SK-N-SH (cell line): ENCODE measurements at regions not wholly inside any gene's neighbourhood (a gene's known extent, or its start where the extent isn't known, plus 50 kb on each side); places are given as distances from the start of the nearest gene placed in this dataset.

ENCODE experiments used
- CTCF ChIA-PET: fragments of 300-600, 350-600 bp; formaldehyde crosslinking; extraction: SDS; loops from one replicate; lab custom pipeline; 2021; lab: Yijun Ruan, JAX
- POLR2A ChIA-PET: fragments of 350-600 bp; sonication (Branson Sonifier 250); formaldehyde crosslinking; extraction: SDS; loops from one replicate; lab custom pipeline; 2020; ENCODE audit warnings: antibody characterized with exemption, inconsistent platforms; lab: Yijun Ruan, JAX
- DNase-seq: peaks from one replicate; pipeline ENCODE4 v3.0.0; 2012
- H2AFZ ChIP-seq: fragments of 200-600 bp; sonication (generic); 2 replicates; pipeline ENCODE4 v1.8.1; 2016; ENCODE audit warnings: antibody characterized with exemption, mild to moderate bottlenecking, low read depth
- H3F3A ChIP-seq: fragments of 200-600 bp; sonication (generic); replicated peaks from 2 replicates; pipeline ENCODE3; 2016; ENCODE audit warnings: antibody characterized with exemption, mild to moderate bottlenecking; ENCODE audit not compliant: insufficient read depth
- H3K27ac ChIP-seq, 2 experiments: fragments of 200-500 bp in 1 of 2; fragments of 200-600 bp in 1 of 2; sonication (Bioruptor generic) in 1 of 2; sonication (generic), shearing (Covaris generic) in 1 of 2; 2 replicates each; pipeline versions ENCODE4 v1.5.1 to v1.6.1; 2014 to 2016; ENCODE audit warnings: low read depth in 2 of 2, inconsistent platforms in 1 of 2, low read length in 1 of 2, mild to moderate bottlenecking in 1 of 2, mixed read lengths in 1 of 2
- H3K27me3 ChIP-seq: fragments of 200-600 bp; sonication (generic), shearing (Covaris generic); 2 replicates; pipeline ENCODE4 v1.6.1; 2016; ENCODE audit warnings: mixed run types; ENCODE audit not compliant: insufficient read depth
- H3K36me3 ChIP-seq, 2 experiments: fragments of 200-500 bp in 1 of 2; fragments of 200-600 bp in 1 of 2; sonication (Bioruptor generic) in 1 of 2; sonication (generic) in 1 of 2; replicated peaks in 1 of 2; 2 replicates each; pipeline versions ENCODE3 to v1.5.1; 2014 to 2016; ENCODE audit warnings: low read length in 1 of 2, mild to moderate bottlenecking in 1 of 2; ENCODE audit not compliant: insufficient read depth in 2 of 2, control insufficient read depth in 1 of 2
- H3K4me1 ChIP-seq, 2 experiments: fragments of 200-500 bp in 1 of 2; fragments of 200-600 bp in 1 of 2; sonication (Bioruptor generic) in 1 of 2; sonication (generic), shearing (Covaris generic) in 1 of 2; 2 replicates each; pipeline versions ENCODE4 v1.5.1 to v1.6.1; 2014 to 2016; ENCODE audit warnings: low read depth in 1 of 2, low read length in 1 of 2, mixed run types in 1 of 2; ENCODE audit not compliant: insufficient read depth in 2 of 2, control insufficient read depth in 1 of 2
- H3K4me2 ChIP-seq: fragments of 200-600 bp; sonication (generic), shearing (Covaris generic); 2 replicates; pipeline ENCODE4 v1.6.1; 2017; ENCODE audit warnings: mixed run types
- H3K4me3 ChIP-seq, 2 experiments: fragments of 200-500 bp in 1 of 2; fragments of 200-600 bp in 1 of 2; sonication (Bioruptor generic) in 1 of 2; sonication (generic), shearing (Covaris generic) in 1 of 2; 2 replicates each; pipeline versions ENCODE4 v1.5.1 to v1.8.1; 2014 to 2016; ENCODE audit warnings: low read depth in 2 of 2, inconsistent platforms in 1 of 2, low read length in 1 of 2, mild to moderate bottlenecking in 1 of 2, mixed read lengths in 1 of 2, moderate library complexity in 1 of 2
- H3K79me2 ChIP-seq: fragments of 200-600 bp; sonication (generic); 2 replicates; pipeline ENCODE4 v1.8.1; 2017; ENCODE audit warnings: mild to moderate bottlenecking; ENCODE audit not compliant: insufficient read depth
- H3K9ac ChIP-seq: fragments of 200-600 bp; sonication (generic); 2 replicates; pipeline ENCODE4 v1.6.1; 2017; ENCODE audit warnings: mixed run types
- H3K9me2 ChIP-seq: fragments of 200-600 bp; sonication (generic); 2 replicates; pipeline ENCODE4 v1.6.1; 2017; ENCODE audit warnings: mixed run types
- H3K9me3 ChIP-seq: fragments of 200-600 bp; sonication (generic); 2 replicates; pipeline ENCODE4 v1.6.1; 2017; ENCODE audit warnings: mixed run types, mild to moderate bottlenecking, moderate library complexity
- H4K20me1 ChIP-seq: fragments of 200-600 bp; sonication (generic); 2 replicates; pipeline ENCODE4 v1.6.1; 2017; ENCODE audit warnings: mild to moderate bottlenecking, mixed run types; ENCODE audit not compliant: insufficient read depth
- CHD2 ChIP-seq: fragments of 150-350 bp; IDR thresholded peaks from 2 replicates; pipeline ENCODE4 v1.6.1; 2018; ENCODE audit warnings: low read length; ENCODE audit not compliant: partially characterized antibody
- ELF1 ChIP-seq: IDR thresholded peaks from 2 replicates; pipeline ENCODE4 v1.4.0; 2012
- EP300 ChIP-seq, 2 experiments: IDR thresholded peaks; 2 replicates each; pipeline versions ENCODE4 v1.4.0 to v1.6.1; 2012; ENCODE audit warnings: borderline replicate concordance in 1 of 2, low read depth in 1 of 2, low read length in 1 of 2
- FOSL2 ChIP-seq: IDR thresholded peaks from 2 replicates; pipeline ENCODE4 v1.4.0; 2012; ENCODE audit warnings: low read depth, mild to moderate bottlenecking, moderate library complexity, borderline replicate concordance
- FOXJ3 ChIP-seq: sonication (generic); formaldehyde crosslinking; IDR thresholded peaks from 2 replicates; pipeline ENCODE4 v1.5.1; 2020; ENCODE audit warnings: mild to moderate bottlenecking, missing genetic modification reagents
- MXI1 ChIP-seq: IDR thresholded peaks from 2 replicates; pipeline ENCODE4 v1.6.1; 2012; ENCODE audit warnings: mild to moderate bottlenecking, low read depth, low read length, improper control_type of control experiment
- PBX3 ChIP-seq: IDR thresholded peaks from 2 replicates; pipeline ENCODE4; 2012
- RAD21 ChIP-seq: IDR thresholded peaks from 2 replicates; pipeline ENCODE4 v1.6.1; 2012; ENCODE audit warnings: mild to moderate bottlenecking, low read length
- RFX5 ChIP-seq: IDR thresholded peaks from 2 replicates; pipeline ENCODE4 v1.6.1; 2012; ENCODE audit warnings: mild to moderate bottlenecking, improper control_type of control experiment, low read length
- RXRA ChIP-seq: IDR thresholded peaks from 2 replicates; pipeline ENCODE4 v1.4.0; 2012; ENCODE audit warnings: low read depth, mild to moderate bottlenecking, borderline replicate concordance
- SIN3A ChIP-seq: IDR thresholded peaks from 2 replicates; pipeline ENCODE4 v1.6.1; 2012; ENCODE audit warnings: low read depth, mild to moderate bottlenecking, low read length, moderate library complexity, borderline replicate concordance
- SMC3 ChIP-seq: IDR thresholded peaks from 2 replicates; pipeline ENCODE4 v1.6.1; 2012; ENCODE audit warnings: low read depth, low read length, improper control_type of control experiment
- TCF12 ChIP-seq: IDR thresholded peaks from 2 replicates; pipeline ENCODE4 v1.4.0; 2012
- TEAD4 ChIP-seq: IDR thresholded peaks from 2 replicates; pipeline ENCODE4 v1.4.0; 2012; ENCODE audit warnings: mild to moderate bottlenecking, borderline replicate concordance; ENCODE audit not compliant: insufficient read depth
- WGBS: methylation state at CpG from one replicate; pipeline ENCODE4 v1.1.6; 2017; ENCODE audit warnings: low lambda C conversion rate; 5-methylcytosine and 5-hydroxymethylcytosine counted together
- TF ChIP-seq, protein P1 (sequence below): fragments of 150-350 bp; IDR thresholded peaks from 2 replicates; pipeline ENCODE4 v1.6.1; 2017; ENCODE audit warnings: antibody characterized with exemption, low read length, low read depth, borderline replicate concordance
- TF ChIP-seq, protein P2 (sequence below): IDR thresholded peaks from 2 replicates; pipeline ENCODE4 v1.6.1; 2012; ENCODE audit warnings: mild to moderate bottlenecking, low read depth, low read length, moderate library complexity

- Histone ChIP-seq H3K79me2 (no peaks in the 10 kb centered on the region), H3K4me2 (no peak overlapping the region), H3K27ac (no peak overlapping the region), H3K9me2 (no peaks in the 10 kb centered on the region), H4K20me1 (no peaks in the 10 kb centered on the region), H3K9ac (no peak overlapping the region), H2AFZ (no peak overlapping the region), H3F3A (no peaks in the 10 kb centered on the region), H3K4me3 (no peak overlapping the region), H3K9me3 (no peaks in the 10 kb centered on the region), H3K27me3 (no peaks in the 10 kb centered on the region), H3K4me1 (peaks cover 0 to 14% of the 10 kb centered on the region in 2 experiments; a peak in 2 of 4 replicates), H3K36me3 (no peaks in the 10 kb centered on the region)
- 60% methylated on average over 3 of the region's 3 CpGs for WGBS
- no peak for TF ChIP-seq TCF12
- TF ChIP-seq ELF1 = no peak
- TF ChIP-seq RXRA = no peak
- no peak for TF ChIP-seq CHD2
- no peak for TF ChIP-seq TEAD4
- TF ChIP-seq EP300 (IDR thresholded peaks at IDR 0.05; ENCODE audit: borderline replicate concordance in 1 of 2, low read depth in 1 of 2, low read length in 1 of 2) = no peak
- TF ChIP-seq FOSL2 = no peak
- no peak for TF ChIP-seq PBX3
- no peak for TF ChIP-seq MXI1
- TF ChIP-seq RFX5 = no peak
- TF ChIP-seq RAD21 = no peak
- TF ChIP-seq SIN3A = no peak
- no peak for TF ChIP-seq FOXJ3 (CRISPR knock-in tag)
- TF ChIP-seq, protein P1, sequence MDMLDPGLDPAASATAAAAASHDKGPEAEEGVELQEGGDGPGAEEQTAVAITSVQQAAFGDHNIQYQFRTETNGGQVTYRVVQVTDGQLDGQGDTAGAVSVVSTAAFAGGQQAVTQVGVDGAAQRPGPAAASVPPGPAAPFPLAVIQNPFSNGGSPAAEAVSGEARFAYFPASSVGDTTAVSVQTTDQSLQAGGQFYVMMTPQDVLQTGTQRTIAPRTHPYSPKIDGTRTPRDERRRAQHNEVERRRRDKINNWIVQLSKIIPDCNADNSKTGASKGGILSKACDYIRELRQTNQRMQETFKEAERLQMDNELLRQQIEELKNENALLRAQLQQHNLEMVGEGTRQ = no peak
- TF ChIP-seq SMC3 = no peak
- ChIA-PET POLR2A (no interaction called here), CTCF (interaction anchor here (1.3 to 2.0 kb wide), 2 partner anchors 9 to 39 kb away, joined by 4 to 5 read pairs; no protein-coding TSS in a partner anchor)
- DNase-seq = no peak
Measured at GRCh38 chr3:139280027-139280671, 63.7 kb upstream of the MRPS22 start.

DNA sequence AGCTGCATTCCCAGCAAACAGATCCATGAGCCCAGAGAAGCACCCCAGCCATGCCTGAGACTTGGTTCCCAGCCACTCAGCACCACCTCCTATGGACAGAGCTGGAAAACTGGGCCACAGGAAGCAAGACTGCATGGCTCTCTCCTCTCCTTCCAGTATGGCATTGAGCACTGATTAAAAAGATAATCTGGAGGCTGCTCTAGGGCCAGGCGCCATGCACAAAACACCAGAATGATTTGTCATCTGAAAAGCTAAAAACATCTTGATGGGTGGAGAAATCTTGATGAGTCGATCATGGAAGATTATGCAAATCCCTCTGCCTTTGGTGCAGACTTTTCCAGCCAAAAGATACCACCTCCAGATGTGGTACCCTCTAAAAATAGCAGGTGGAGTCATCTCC lies 62.7 kb upstream of the MRPS22 start:
- H3K9me3 ChIP-seq = no peaks in the 10 kb centered on the region
- POLR2A ChIA-PET = no interaction called here
- TF ChIP-seq, protein P2, sequence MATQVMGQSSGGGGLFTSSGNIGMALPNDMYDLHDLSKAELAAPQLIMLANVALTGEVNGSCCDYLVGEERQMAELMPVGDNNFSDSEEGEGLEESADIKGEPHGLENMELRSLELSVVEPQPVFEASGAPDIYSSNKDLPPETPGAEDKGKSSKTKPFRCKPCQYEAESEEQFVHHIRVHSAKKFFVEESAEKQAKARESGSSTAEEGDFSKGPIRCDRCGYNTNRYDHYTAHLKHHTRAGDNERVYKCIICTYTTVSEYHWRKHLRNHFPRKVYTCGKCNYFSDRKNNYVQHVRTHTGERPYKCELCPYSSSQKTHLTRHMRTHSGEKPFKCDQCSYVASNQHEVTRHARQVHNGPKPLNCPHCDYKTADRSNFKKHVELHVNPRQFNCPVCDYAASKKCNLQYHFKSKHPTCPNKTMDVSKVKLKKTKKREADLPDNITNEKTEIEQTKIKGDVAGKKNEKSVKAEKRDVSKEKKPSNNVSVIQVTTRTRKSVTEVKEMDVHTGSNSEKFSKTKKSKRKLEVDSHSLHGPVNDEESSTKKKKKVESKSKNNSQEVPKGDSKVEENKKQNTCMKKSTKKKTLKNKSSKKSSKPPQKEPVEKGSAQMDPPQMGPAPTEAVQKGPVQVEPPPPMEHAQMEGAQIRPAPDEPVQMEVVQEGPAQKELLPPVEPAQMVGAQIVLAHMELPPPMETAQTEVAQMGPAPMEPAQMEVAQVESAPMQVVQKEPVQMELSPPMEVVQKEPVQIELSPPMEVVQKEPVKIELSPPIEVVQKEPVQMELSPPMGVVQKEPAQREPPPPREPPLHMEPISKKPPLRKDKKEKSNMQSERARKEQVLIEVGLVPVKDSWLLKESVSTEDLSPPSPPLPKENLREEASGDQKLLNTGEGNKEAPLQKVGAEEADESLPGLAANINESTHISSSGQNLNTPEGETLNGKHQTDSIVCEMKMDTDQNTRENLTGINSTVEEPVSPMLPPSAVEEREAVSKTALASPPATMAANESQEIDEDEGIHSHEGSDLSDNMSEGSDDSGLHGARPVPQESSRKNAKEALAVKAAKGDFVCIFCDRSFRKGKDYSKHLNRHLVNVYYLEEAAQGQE = peak; percentile 90
- no peak for TF ChIP-seq SMC3
- no peaks in the 10 kb centered on the region for H4K20me1 ChIP-seq
- no peak overlapping the region; a peak in 1 of 4 replicates for H3K27ac ChIP-seq
- H3K27me3 ChIP-seq = no peaks in the 10 kb centered on the region
- H3K9ac ChIP-seq = no peak overlapping the region
- CTCF ChIA-PET = interaction anchor here (0.8 to 2.0 kb wide), 2 partner anchors 10 to 169 kb away, joined by 3 to 4 read pairs; no protein-coding TSS in a partner anchor
- no peaks in the 10 kb centered on the region for H3K36me3 ChIP-seq
- H3K4me2 ChIP-seq = 0 out of 2 replicates have a peak overlapping the region, but pooled peaks have one; percentile 8
- no peaks in the 10 kb centered on the region for H3K79me2 ChIP-seq
- H3K9me2 ChIP-seq = no peaks in the 10 kb centered on the region
- no peak for DNase-seq
- no peaks in the 10 kb centered on the region for H3F3A ChIP-seq
- whole genome bisulfite sequencing = 46% methylated on average over 2 of the region's 2 CpGs
- no peak overlapping the region for H2AFZ ChIP-seq
- no peak overlapping the region for H3K4me3 ChIP-seq
- peaks cover 0 to 14% of the 10 kb centered on the region in 2 experiments; a peak in 2 of 4 replicates for H3K4me1 ChIP-seq
